Adrenal gland (tissue), 5 donors: ENCODE measurements at regions not wholly inside any gene's neighbourhood (a gene's known extent, or its start where the extent isn't known, plus 50 kb on each side); places are given as distances from the start of the nearest gene placed in this dataset.

ENCODE experiments used
- POLR2A ChIP-seq, 2 donors: fragments of 450-650 bp; IDR thresholded peaks; one replicate each; pipeline ENCODE4 v1.6.1; 2017; ENCODE audit warnings: antibody characterized with exemption in 2 of 2, mild to moderate bottlenecking in 2 of 2, moderate library complexity in 1 of 2
- TF ChIP-seq, protein P1 (sequence below), 6 experiments: fragments of 450-650 bp in 4 of 6; fragments of 200-600 bp in 2 of 6; sonication (generic) in 1 of 6; IDR thresholded peaks; 1 replicate in 5 of 6; 2 replicates in 1 of 6; pipeline versions ENCODE4 v1.5.1 to v1.8.0; 2016 to 2021; ENCODE audit warnings: antibody characterized with exemption in 6 of 6, mild to moderate bottlenecking in 2 of 6, moderate library complexity in 1 of 6
- donor health status: DM: no; HTN: no; CAD: no.

GRCh38 chr1:208449951-208450350, 205.8 kb upstream of the PLXNA2 start:
- TF ChIP-seq, protein P1, sequence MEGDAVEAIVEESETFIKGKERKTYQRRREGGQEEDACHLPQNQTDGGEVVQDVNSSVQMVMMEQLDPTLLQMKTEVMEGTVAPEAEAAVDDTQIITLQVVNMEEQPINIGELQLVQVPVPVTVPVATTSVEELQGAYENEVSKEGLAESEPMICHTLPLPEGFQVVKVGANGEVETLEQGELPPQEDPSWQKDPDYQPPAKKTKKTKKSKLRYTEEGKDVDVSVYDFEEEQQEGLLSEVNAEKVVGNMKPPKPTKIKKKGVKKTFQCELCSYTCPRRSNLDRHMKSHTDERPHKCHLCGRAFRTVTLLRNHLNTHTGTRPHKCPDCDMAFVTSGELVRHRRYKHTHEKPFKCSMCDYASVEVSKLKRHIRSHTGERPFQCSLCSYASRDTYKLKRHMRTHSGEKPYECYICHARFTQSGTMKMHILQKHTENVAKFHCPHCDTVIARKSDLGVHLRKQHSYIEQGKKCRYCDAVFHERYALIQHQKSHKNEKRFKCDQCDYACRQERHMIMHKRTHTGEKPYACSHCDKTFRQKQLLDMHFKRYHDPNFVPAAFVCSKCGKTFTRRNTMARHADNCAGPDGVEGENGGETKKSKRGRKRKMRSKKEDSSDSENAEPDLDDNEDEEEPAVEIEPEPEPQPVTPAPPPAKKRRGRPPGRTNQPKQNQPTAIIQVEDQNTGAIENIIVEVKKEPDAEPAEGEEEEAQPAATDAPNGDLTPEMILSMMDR (IDR thresholded peaks at IDR 0.05): no peak
- no peak for TF ChIP-seq POLR2A (IDR thresholded peaks at IDR 0.05)
